ENCODE measurements at regions not wholly inside any gene's neighbourhood (a gene's known extent, or its start where the extent isn't known, plus 50 kb on each side); places are given as distances from the start of the nearest gene placed in this dataset.

GRCh38 chr5:1724822-1725602 lies 74.6 kb downstream of the MRPL36 start:
- intact Hi-C loops (cut with DNase I): no loop called here
- H3K9me3 ChIP-seq: no peaks in the 10 kb centered on the region
- no peak for FAIRE-seq
- no peaks in the 10 kb centered on the region for H3K27me3 ChIP-seq
- H3K27ac ChIP-seq: no peak overlapping the region
- H3K4me3 ChIP-seq: peak overlapping the region in 1 of 4 donors; percentile 22
- WGBS, 2 donors: 34 to 42% methylated on average over 41 of the region's 41 CpGs
- H3K36me3 ChIP-seq: no peaks in the 10 kb centered on the region
- H3K4me1 ChIP-seq: no peaks in the 10 kb centered on the region
- TF ChIP-seq CTCF (IDR thresholded peaks at IDR 0.05): no peak
- peak in 1 of 4 donors; percentile 60 for ATAC-seq
- peak in 2 of 6 donors; percentile 57 to 63 for DNase-seq

GRCh38 chr5:1723957-1724821 lies 75.4 kb downstream of the MRPL36 start:
- WGBS, 2 donors: 82 to 89% methylated on average over 20 to 21 of the region's 21 CpGs
- no peak overlapping the region for H3K4me3 ChIP-seq
- FAIRE-seq: no peak
- ATAC-seq: no peak
- TF ChIP-seq CTCF (IDR thresholded peaks at IDR 0.05): no peak
- H3K27me3 ChIP-seq: no peaks in the 10 kb centered on the region
- no peaks in the 10 kb centered on the region for H3K4me1 ChIP-seq
- DNase-seq: peak in 1 of 6 donors; percentile 46
- intact Hi-C loops (cut with DNase I): no loop called here
- H3K36me3 ChIP-seq: no peaks in the 10 kb centered on the region
- no peak overlapping the region for H3K27ac ChIP-seq
- no peaks in the 10 kb centered on the region for H3K9me3 ChIP-seq

- DNase-seq: no peak
- WGBS, 2 donors: 81 to 95% methylated on average over 7 of the region's 7 CpGs
- Histone ChIP-seq H3K36me3 (no peaks in the 10 kb centered on the region), H3K27ac (no peak overlapping the region), H3K4me3 (no peak overlapping the region), H3K9me3 (no peaks in the 10 kb centered on the region), H3K4me1 (no peaks in the 10 kb centered on the region), H3K27me3 (no peaks in the 10 kb centered on the region)
- no peak for FAIRE-seq
- no peak for ATAC-seq
- intact Hi-C loops (cut with DNase I): no loop called here
- no peak for TF ChIP-seq CTCF (IDR thresholded peaks at IDR 0.05)
These were observed 76.2 kb downstream of the MRPL36 start for GRCh38 chr5:1723476-1723875.

GRCh38 chr5:1722877-1723276 lies 76.8 kb downstream of the MRPL36 start:
- intact Hi-C loops (cut with DNase I): no loop called here
- Histone ChIP-seq H3K27me3 (no peaks in the 10 kb centered on the region), H3K36me3 (no peaks in the 10 kb centered on the region), H3K27ac (no peak overlapping the region), H3K4me3 (no peak overlapping the region), H3K9me3 (no peaks in the 10 kb centered on the region), H3K4me1 (no peaks in the 10 kb centered on the region)
- DNase-seq: no peak
- no peak for FAIRE-seq
- ATAC-seq: no peak
- no peak for TF ChIP-seq CTCF (IDR thresholded peaks at IDR 0.05)
- WGBS, 2 donors: 74 to 79% methylated on average over 13 of the region's 13 CpGs
